A549 (cell line): ENCODE measurements at regions not wholly inside any gene's neighbourhood (a gene's known extent, or its start where the extent isn't known, plus 50 kb on each side); places are given as distances from the start of the nearest gene placed in this dataset.

Experiments
- CHD2 ChIP-seq: fragments of 150-350 bp; IDR thresholded peaks from 2 replicates; pipeline ENCODE4 v1.6.1; 2014; ENCODE audit warnings: low read length; ENCODE audit not compliant: partially characterized antibody
- CHD4 ChIP-seq: fragments of 200-600 bp; sonication (generic); IDR thresholded peaks from 2 replicates; pipeline ENCODE4 v1.6.1; 2016; ENCODE audit warnings: antibody characterized with exemption, mild to moderate bottlenecking, borderline replicate concordance
- EP300 ChIP-seq, 2 experiments: fragments of >200 bp; sonication (Bioruptor Twin); formaldehyde crosslinking; IDR thresholded peaks; 2 replicates in 1 of 2; 3 replicates in 1 of 2; pipeline ENCODE4 v1.6.1; 2016 to 2017
- ESRRA ChIP-seq: fragments of 150-350 bp; IDR thresholded peaks from 2 replicates; pipeline ENCODE4 v1.6.1; 2014; ENCODE audit warnings: mild to moderate bottlenecking, low read length, borderline replicate concordance
- HOXB5 ChIP-seq: fragments of 250-450 bp; sonication (Bioruptor Pico); IDR thresholded peaks from 2 replicates; pipeline ENCODE4 v1.5.0; 2020; ENCODE audit warnings: mild to moderate bottlenecking, moderate library complexity
- KDM1A ChIP-seq: fragments of 200-600 bp; sonication (generic); IDR thresholded peaks from 2 replicates; pipeline ENCODE4 v1.6.1; 2016; ENCODE audit warnings: low read depth, mild to moderate bottlenecking
- MAFK ChIP-seq: fragments of 450-650 bp; IDR thresholded peaks from 2 replicates; pipeline ENCODE4 v1.6.1; 2014; ENCODE audit not compliant: partially characterized antibody
- NR3C1 ChIP-seq: fragments of >200 bp; sonication (Bioruptor Twin); formaldehyde crosslinking; IDR thresholded peaks from 3 replicates; pipeline ENCODE4 v1.6.1; 2017
- POLR2A ChIP-seq: IDR thresholded peaks from 2 replicates; pipeline ENCODE4 v1.6.1; 2012; ENCODE audit warnings: mild to moderate bottlenecking, low read length
- RAD21 ChIP-seq, 2 experiments: fragments of >200 bp in 1 of 2; sonication (Bioruptor Twin) in 1 of 2; formaldehyde crosslinking in 1 of 2; IDR thresholded peaks in 1 of 2; conservative IDR thresholded peaks in 1 of 2; 2 replicates in 1 of 2; 3 replicates in 1 of 2; pipeline ENCODE4 v1.6.1; 2012 to 2018; ENCODE audit warnings: inconsistent platforms in 1 of 2
- ZFP36 ChIP-seq: fragments of 450-650 bp; IDR thresholded peaks from 2 replicates; pipeline ENCODE4 v1.6.1; 2014; ENCODE audit warnings: borderline replicate concordance; ENCODE audit not compliant: partially characterized antibody
- TF ChIP-seq, protein P1 (sequence below): fragments of >200 bp; sonication (Bioruptor Twin); formaldehyde crosslinking; IDR thresholded peaks from 3 replicates; pipeline ENCODE4 v1.5.1; 2016
- TF ChIP-seq, protein P2 (sequence below): IDR thresholded peaks from 2 replicates; pipeline ENCODE4 v1.6.1; 2012
- TF ChIP-seq, protein P3 (sequence below): fragments of 200-600 bp; sonication (generic); IDR thresholded peaks from 2 replicates; pipeline ENCODE4 v1.6.1; 2016; ENCODE audit warnings: antibody characterized with exemption, mild to moderate bottlenecking, moderate library complexity

DNA sequence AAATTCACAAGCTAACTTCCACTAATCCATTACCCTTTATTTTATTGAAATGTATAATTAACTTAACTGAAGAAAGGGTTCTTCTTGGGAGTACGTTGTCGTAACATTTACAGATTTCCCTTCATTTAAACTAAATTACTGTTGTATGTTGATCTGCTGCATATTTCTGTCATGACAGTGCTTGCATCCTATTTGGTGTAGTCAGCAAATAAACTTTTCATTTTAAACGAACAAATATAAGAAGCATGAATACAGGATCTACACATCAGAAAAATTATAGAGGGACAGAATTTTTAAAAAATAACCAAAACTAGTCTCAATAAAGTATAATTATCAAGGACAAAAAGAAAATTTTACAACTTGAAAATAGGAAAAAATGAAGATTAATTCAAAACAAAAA lies 66.5 kb upstream of the ZNF267 start:
- TF ChIP-seq, protein P1, sequence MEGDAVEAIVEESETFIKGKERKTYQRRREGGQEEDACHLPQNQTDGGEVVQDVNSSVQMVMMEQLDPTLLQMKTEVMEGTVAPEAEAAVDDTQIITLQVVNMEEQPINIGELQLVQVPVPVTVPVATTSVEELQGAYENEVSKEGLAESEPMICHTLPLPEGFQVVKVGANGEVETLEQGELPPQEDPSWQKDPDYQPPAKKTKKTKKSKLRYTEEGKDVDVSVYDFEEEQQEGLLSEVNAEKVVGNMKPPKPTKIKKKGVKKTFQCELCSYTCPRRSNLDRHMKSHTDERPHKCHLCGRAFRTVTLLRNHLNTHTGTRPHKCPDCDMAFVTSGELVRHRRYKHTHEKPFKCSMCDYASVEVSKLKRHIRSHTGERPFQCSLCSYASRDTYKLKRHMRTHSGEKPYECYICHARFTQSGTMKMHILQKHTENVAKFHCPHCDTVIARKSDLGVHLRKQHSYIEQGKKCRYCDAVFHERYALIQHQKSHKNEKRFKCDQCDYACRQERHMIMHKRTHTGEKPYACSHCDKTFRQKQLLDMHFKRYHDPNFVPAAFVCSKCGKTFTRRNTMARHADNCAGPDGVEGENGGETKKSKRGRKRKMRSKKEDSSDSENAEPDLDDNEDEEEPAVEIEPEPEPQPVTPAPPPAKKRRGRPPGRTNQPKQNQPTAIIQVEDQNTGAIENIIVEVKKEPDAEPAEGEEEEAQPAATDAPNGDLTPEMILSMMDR = no peak
- TF ChIP-seq NR3C1 = no peak
- no peak for TF ChIP-seq EP300 (IDR thresholded peaks at IDR 0.05)
- no peak for TF ChIP-seq CHD2
- TF ChIP-seq HOXB5 (CRISPR knock-in tag) = no peak
- no peak for TF ChIP-seq RAD21 (conservative IDR thresholded peaks at IDR 0.05 in 1 of 2, IDR thresholded peaks at IDR 0.05 in 1 of 2)
- TF ChIP-seq, protein P2, sequence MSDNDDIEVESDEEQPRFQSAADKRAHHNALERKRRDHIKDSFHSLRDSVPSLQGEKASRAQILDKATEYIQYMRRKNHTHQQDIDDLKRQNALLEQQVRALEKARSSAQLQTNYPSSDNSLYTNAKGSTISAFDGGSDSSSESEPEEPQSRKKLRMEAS = no peak
- peak; percentile 50 for TF ChIP-seq MAFK
- TF ChIP-seq, protein P3, sequence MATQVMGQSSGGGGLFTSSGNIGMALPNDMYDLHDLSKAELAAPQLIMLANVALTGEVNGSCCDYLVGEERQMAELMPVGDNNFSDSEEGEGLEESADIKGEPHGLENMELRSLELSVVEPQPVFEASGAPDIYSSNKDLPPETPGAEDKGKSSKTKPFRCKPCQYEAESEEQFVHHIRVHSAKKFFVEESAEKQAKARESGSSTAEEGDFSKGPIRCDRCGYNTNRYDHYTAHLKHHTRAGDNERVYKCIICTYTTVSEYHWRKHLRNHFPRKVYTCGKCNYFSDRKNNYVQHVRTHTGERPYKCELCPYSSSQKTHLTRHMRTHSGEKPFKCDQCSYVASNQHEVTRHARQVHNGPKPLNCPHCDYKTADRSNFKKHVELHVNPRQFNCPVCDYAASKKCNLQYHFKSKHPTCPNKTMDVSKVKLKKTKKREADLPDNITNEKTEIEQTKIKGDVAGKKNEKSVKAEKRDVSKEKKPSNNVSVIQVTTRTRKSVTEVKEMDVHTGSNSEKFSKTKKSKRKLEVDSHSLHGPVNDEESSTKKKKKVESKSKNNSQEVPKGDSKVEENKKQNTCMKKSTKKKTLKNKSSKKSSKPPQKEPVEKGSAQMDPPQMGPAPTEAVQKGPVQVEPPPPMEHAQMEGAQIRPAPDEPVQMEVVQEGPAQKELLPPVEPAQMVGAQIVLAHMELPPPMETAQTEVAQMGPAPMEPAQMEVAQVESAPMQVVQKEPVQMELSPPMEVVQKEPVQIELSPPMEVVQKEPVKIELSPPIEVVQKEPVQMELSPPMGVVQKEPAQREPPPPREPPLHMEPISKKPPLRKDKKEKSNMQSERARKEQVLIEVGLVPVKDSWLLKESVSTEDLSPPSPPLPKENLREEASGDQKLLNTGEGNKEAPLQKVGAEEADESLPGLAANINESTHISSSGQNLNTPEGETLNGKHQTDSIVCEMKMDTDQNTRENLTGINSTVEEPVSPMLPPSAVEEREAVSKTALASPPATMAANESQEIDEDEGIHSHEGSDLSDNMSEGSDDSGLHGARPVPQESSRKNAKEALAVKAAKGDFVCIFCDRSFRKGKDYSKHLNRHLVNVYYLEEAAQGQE = no peak
- no peak for TF ChIP-seq ESRRA
- no peak for TF ChIP-seq POLR2A
- TF ChIP-seq CHD4 = no peak
- TF ChIP-seq ZFP36 = no peak
- TF ChIP-seq KDM1A = no peak
